B cell (primary cell): ENCODE measurements at regions not wholly inside any gene's neighbourhood (a gene's known extent, or its start where the extent isn't known, plus 50 kb on each side); places are given as distances from the start of the nearest gene placed in this dataset.

Source experiments
- ATAC-seq: fragments of 200-7000 bp; cut with Tn5 transposase; one replicate; pipeline ENCODE4 v1.10.0; 2021; ENCODE audit warnings: low read depth, mild to moderate bottlenecking, moderate number of reproducible peaks, moderate library complexity
- CTCF ChIA-PET: fragments of 350-600 bp; sonication (Branson Sonifier 250); formaldehyde crosslinking; loops from one replicate; lab custom pipeline; 2021; ENCODE audit warnings: antibody characterized with exemption, inconsistent platforms; lab: Charles Lee
- POLR2A ChIA-PET: fragments of 350-600 bp; sonication (Branson Sonifier 250); formaldehyde crosslinking; loops from one replicate; lab custom pipeline; 2021; ENCODE audit warnings: antibody characterized with exemption; lab: Charles Lee
- DNase-seq: peaks from one replicate; pipeline ENCODE4 v3.0.0; 2013
- H2AFZ ChIP-seq: 2 replicates; pipeline ENCODE4 v1.6.1; 2012; ENCODE audit warnings: mild to moderate bottlenecking, low read depth, low read length; ENCODE audit not compliant: insufficient read depth, poor library complexity, severe bottlenecking
- H3K27ac ChIP-seq, 2 donors: 1 replicate in 1 of 2; 2 replicates in 1 of 2; pipeline ENCODE4 v1.5.1; 2012 to 2013; ENCODE audit warnings: low read length in 2 of 2, mild to moderate bottlenecking in 2 of 2, moderate library complexity in 1 of 2
- H3K27me3 ChIP-seq, 4 experiments: fragments of 200-600 bp in 1 of 4; sonication (generic) in 1 of 4; replicated peaks in 1 of 4; 1 replicate in 2 of 4; 2 replicates in 2 of 4; pipeline versions ENCODE4 v1.6.1 to v1.7.0; 2013 to 2016; ENCODE audit warnings: low read length in 3 of 4, mild to moderate bottlenecking in 2 of 4, mixed read lengths in 1 of 4, moderate library complexity in 1 of 4; ENCODE audit not compliant: insufficient read depth in 4 of 4, control insufficient read depth in 3 of 4; ENCODE audit errors: control extremely low read depth in 1 of 4
- H3K36me3 ChIP-seq, 2 experiments: replicated peaks in 1 of 2; 1 replicate in 1 of 2; 2 replicates in 1 of 2; pipeline versions ENCODE4 v1.6.1 to v1.7.1; 2013; ENCODE audit warnings: low read length in 1 of 2; ENCODE audit not compliant: insufficient read depth in 2 of 2, control insufficient read depth in 1 of 2; ENCODE audit errors: control extremely low read depth in 1 of 2, extremely low read depth in 1 of 2
- H3K4me1 ChIP-seq, 2 donors: fragments of 200-600 bp in 1 of 2; sonication (generic) in 1 of 2; 1 replicate in 1 of 2; 2 replicates in 1 of 2; pipeline versions ENCODE4 v1.5.1 to v1.6.1; 2013 to 2017; ENCODE audit warnings: low read length in 2 of 2; ENCODE audit not compliant: control insufficient read depth in 2 of 2, insufficient read depth in 2 of 2
- H3K4me2 ChIP-seq: replicated peaks from 2 replicates; pipeline ENCODE3; 2012; ENCODE audit warnings: mild to moderate bottlenecking, low read depth, low read length; ENCODE audit not compliant: poor library complexity, severe bottlenecking
- H3K4me3 ChIP-seq, 5 experiments: fragments of 200-600 bp in 1 of 5; sonication (generic) in 1 of 5; 1 replicate in 3 of 5; 2 replicates in 2 of 5; pipeline versions ENCODE4 v1.5.1 to v1.7.0; 2011 to 2016; ENCODE audit warnings: low read length in 4 of 5, mild to moderate bottlenecking in 4 of 5, low read depth in 2 of 5, control low read depth in 1 of 5, moderate library complexity in 1 of 5; ENCODE audit not compliant: insufficient read depth in 1 of 5; ENCODE audit errors: control extremely low read depth in 1 of 5, extremely low read depth in 1 of 5
- H3K79me2 ChIP-seq: fragments of 200-600 bp; sonication (generic); one replicate; pipeline ENCODE4 v1.6.0; 2016; ENCODE audit warnings: low read length; ENCODE audit not compliant: control insufficient read depth, insufficient read depth
- H3K9ac ChIP-seq: fragments of 200-600 bp; sonication (generic); 2 replicates; pipeline ENCODE4 v1.6.1; 2017; ENCODE audit warnings: mild to moderate bottlenecking, low read length, moderate library complexity
- H3K9me3 ChIP-seq, 3 donors: one replicate each; pipeline versions ENCODE4 v1.6.1 to v1.7.1; 2013; ENCODE audit warnings: low read length in 2 of 3; ENCODE audit not compliant: control insufficient read depth in 2 of 3, insufficient read depth in 1 of 3; ENCODE audit errors: control extremely low read depth in 1 of 3
- H4K20me1 ChIP-seq: 2 replicates; pipeline ENCODE4 v1.6.0; 2012; ENCODE audit warnings: mild to moderate bottlenecking, low read length; ENCODE audit not compliant: insufficient read depth, control insufficient read depth, poor library complexity, severe bottlenecking
- H3K27ac Mint-ChIP-seq: one replicate; pipeline ENCODE4 v1.8.0; 2021; ENCODE audit warnings: mixed read lengths
- H3K27me3 Mint-ChIP-seq: one replicate; pipeline ENCODE4 v1.8.0; 2021; ENCODE audit warnings: mixed read lengths
- H3K4me1 Mint-ChIP-seq: one replicate; pipeline ENCODE4 v1.8.0; 2021; ENCODE audit warnings: mixed read lengths
- H3K4me3 Mint-ChIP-seq: one replicate; pipeline ENCODE4 v1.8.0; 2021; ENCODE audit warnings: mixed read lengths
- H3K9me3 Mint-ChIP-seq: one replicate; pipeline ENCODE4 v1.8.0; 2022; ENCODE audit warnings: mixed read lengths; ENCODE audit not compliant: insufficient read depth
- EZH2 ChIP-seq: IDR thresholded peaks from 2 replicates; pipeline ENCODE4 v1.6.1; 2012; ENCODE audit warnings: borderline replicate concordance, low read depth, mild to moderate bottlenecking, moderate library complexity, low read length; ENCODE audit not compliant: insufficient read depth, poor library complexity, severe bottlenecking
- WGBS: methylation state at CpG from one replicate; pipeline ENCODE4 v1.1.5; 2013; ENCODE audit warnings: missing lambda C conversion rate; ENCODE audit not compliant: insufficient coverage; 5-methylcytosine and 5-hydroxymethylcytosine counted together
- intact Hi-C: fragments of 100-400 bp; cut with micrococcal nuclease; formaldehyde crosslinking; loops from one replicate; pipeline ENCODE4 v1.10.0; 2022
- TF ChIP-seq, protein P1 (sequence below): fragments of 200-600 bp; IDR thresholded peaks from one replicate; pipeline ENCODE4 v1.8.0; 2022; ENCODE audit warnings: antibody characterized with exemption, mild to moderate bottlenecking

DNA sequence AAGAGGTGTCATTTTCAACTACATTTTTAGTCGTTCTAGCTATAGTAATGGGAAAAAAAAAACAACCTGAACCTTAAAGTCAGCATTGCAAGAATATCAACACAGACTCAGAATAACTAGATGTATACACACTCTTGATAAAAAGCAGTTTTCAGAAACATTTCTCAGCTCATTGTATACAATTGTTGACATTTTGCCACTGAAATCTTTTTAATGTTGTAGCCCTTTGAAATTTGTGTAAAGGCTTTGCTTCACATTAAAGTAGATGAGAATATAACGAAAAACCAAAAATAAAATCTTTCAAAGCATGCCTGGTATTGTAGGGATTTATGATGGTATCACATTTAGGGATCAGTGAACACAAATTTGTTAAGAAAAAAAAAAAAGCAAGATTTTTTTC lies 87.2 kb upstream of the SLC10A2 start:
- no peaks in the 10 kb centered on the region for H3K4me1 Mint-ChIP-seq
- ChIA-PET CTCF (no interaction called here), POLR2A (no interaction called here)
- TF ChIP-seq, protein P1, sequence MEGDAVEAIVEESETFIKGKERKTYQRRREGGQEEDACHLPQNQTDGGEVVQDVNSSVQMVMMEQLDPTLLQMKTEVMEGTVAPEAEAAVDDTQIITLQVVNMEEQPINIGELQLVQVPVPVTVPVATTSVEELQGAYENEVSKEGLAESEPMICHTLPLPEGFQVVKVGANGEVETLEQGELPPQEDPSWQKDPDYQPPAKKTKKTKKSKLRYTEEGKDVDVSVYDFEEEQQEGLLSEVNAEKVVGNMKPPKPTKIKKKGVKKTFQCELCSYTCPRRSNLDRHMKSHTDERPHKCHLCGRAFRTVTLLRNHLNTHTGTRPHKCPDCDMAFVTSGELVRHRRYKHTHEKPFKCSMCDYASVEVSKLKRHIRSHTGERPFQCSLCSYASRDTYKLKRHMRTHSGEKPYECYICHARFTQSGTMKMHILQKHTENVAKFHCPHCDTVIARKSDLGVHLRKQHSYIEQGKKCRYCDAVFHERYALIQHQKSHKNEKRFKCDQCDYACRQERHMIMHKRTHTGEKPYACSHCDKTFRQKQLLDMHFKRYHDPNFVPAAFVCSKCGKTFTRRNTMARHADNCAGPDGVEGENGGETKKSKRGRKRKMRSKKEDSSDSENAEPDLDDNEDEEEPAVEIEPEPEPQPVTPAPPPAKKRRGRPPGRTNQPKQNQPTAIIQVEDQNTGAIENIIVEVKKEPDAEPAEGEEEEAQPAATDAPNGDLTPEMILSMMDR: no peak
- TF ChIP-seq EZH2: no peak
- no peak overlapping the region for H3K27ac Mint-ChIP-seq
- no peaks in the 10 kb centered on the region for H3K9me3 ChIP-seq
- no peak overlapping the region for H2AFZ ChIP-seq
- H3K36me3 ChIP-seq: no peaks in the 10 kb centered on the region
- WGBS: no CpG with 5 or more reads among the region's 2 CpGs
- DNase-seq: no peak
- no peak overlapping the region for H3K4me3 ChIP-seq
- H3K4me3 Mint-ChIP-seq: no peak overlapping the region
- H3K9ac ChIP-seq: no peak overlapping the region
- no peaks in the 10 kb centered on the region for H3K79me2 ChIP-seq
- no peaks in the 10 kb centered on the region for H3K9me3 Mint-ChIP-seq
- intact Hi-C loops: no loop called here
- ATAC-seq: no peak
- H3K27ac ChIP-seq: no peak overlapping the region
- peaks cover 4% of the 10 kb centered on the region for H3K27me3 Mint-ChIP-seq
- H3K4me1 ChIP-seq: no peaks in the 10 kb centered on the region
- no peaks in the 10 kb centered on the region for H3K27me3 ChIP-seq
- H3K4me2 ChIP-seq: no peak overlapping the region
- H4K20me1 ChIP-seq: no peaks in the 10 kb centered on the region

DNA sequence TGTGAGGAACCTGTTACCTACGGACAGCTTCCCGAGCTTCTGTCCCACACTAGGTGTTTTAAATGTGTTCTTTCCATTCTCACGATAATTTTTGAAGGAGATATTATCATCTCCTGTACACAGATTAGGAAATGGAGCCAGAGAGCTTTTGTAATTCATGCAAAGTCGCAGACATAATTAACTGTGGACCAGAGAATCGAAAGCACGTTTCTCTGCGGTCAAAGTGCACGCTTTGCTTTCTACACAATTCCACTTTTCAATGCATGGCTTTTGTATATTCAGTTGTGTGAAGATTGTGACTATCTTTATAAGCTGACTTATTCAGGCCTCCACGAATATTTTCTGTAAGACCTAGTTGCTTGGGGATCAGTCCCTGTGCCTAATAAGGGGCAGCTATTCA lies 81.7 kb upstream of the SLC10A2 start:
- TF ChIP-seq, protein P1: no peak
- TF ChIP-seq EZH2: no peak
- Histone ChIP-seq H3K4me3 (no peak overlapping the region), H2AFZ (no peak overlapping the region), H3K27me3 (no peaks in the 10 kb centered on the region), H3K9ac (no peak overlapping the region), H3K79me2 (no peaks in the 10 kb centered on the region), H3K4me2 (no peak overlapping the region), H3K27ac (no peak overlapping the region), H4K20me1 (no peaks in the 10 kb centered on the region), H3K9me3 (no peaks in the 10 kb centered on the region), H3K4me1 (no peaks in the 10 kb centered on the region), H3K36me3 (no peaks in the 10 kb centered on the region)
- no peak for ATAC-seq
- Mint-ChIP-seq H3K27me3 (no peaks in the 10 kb centered on the region), H3K4me1 (no peaks in the 10 kb centered on the region), H3K4me3 (no peak overlapping the region), H3K27ac (no peak overlapping the region), H3K9me3 (no peaks in the 10 kb centered on the region)
- WGBS: 80% methylated on average over 1 of the region's 9 CpGs
- CTCF ChIA-PET: no interaction called here
- intact Hi-C loops: no loop called here
- POLR2A ChIA-PET: no interaction called here
- no peak for DNase-seq
